H9 (cell line): ENCODE measurements at regions not wholly inside any gene's neighbourhood (a gene's known extent, or its start where the extent isn't known, plus 50 kb on each side); places are given as distances from the start of the nearest gene placed in this dataset.

Experiments used
- DNase-seq: peaks from one replicate; pipeline ENCODE4 v3.0.0-alpha.2; 2017
- H2AFZ ChIP-seq: one replicate; pipeline ENCODE4 v1.6.1; 2013; ENCODE audit warnings: mild to moderate bottlenecking, low read length, control low read depth, moderate library complexity
- H2AK5ac ChIP-seq: 2 replicates; pipeline ENCODE4 v1.6.1; 2013; ENCODE audit warnings: low read length, control low read depth, mixed read lengths; ENCODE audit not compliant: insufficient read length
- H2BK120ac ChIP-seq: one replicate; pipeline ENCODE4 v1.6.1; 2013; ENCODE audit warnings: low read depth, mild to moderate bottlenecking, low read length, control low read depth, inconsistent platforms; ENCODE audit not compliant: poor library complexity, severe bottlenecking
- H2BK12ac ChIP-seq: 2 replicates; pipeline ENCODE4 v1.6.1; 2013; ENCODE audit warnings: low read length, control low read depth, mixed read lengths, low read depth; ENCODE audit not compliant: insufficient read length
- H2BK15ac ChIP-seq: 2 replicates; pipeline ENCODE4 v1.6.1; 2013; ENCODE audit warnings: low read depth, low read length, control low read depth
- H2BK20ac ChIP-seq: one replicate; pipeline ENCODE4 v1.6.1; 2013; ENCODE audit warnings: low read depth, mild to moderate bottlenecking, low read length, control low read depth, inconsistent platforms; ENCODE audit not compliant: poor library complexity, severe bottlenecking
- H2BK5ac ChIP-seq: 2 replicates; pipeline ENCODE4 v1.6.1; 2013; ENCODE audit warnings: low read length, control low read depth, mixed read lengths; ENCODE audit not compliant: insufficient read length
- H3K14ac ChIP-seq: 2 replicates; pipeline ENCODE4 v1.6.1; 2013; ENCODE audit warnings: low read length, control low read depth; ENCODE audit not compliant: insufficient read depth
- H3K18ac ChIP-seq: 2 replicates; pipeline ENCODE4 v1.6.1; 2013; ENCODE audit warnings: low read depth, mild to moderate bottlenecking, mixed read lengths, low read length, control low read depth; ENCODE audit not compliant: insufficient read length
- H3K23ac ChIP-seq: 2 replicates; pipeline ENCODE4 v1.6.1; 2013; ENCODE audit warnings: low read length, control low read depth, mixed read lengths, low read depth; ENCODE audit not compliant: insufficient read length
- H3K23me2 ChIP-seq: 2 replicates; pipeline ENCODE4 v1.6.1; 2013; ENCODE audit warnings: low read depth, mild to moderate bottlenecking, mixed read lengths, low read length, control low read depth; ENCODE audit not compliant: insufficient read length, poor library complexity, severe bottlenecking
- H3K27ac ChIP-seq: 2 replicates; pipeline ENCODE4 v1.5.1; 2013; ENCODE audit warnings: low read length, control low read depth, mixed read lengths, low read depth; ENCODE audit not compliant: insufficient read length
- H3K27me3 ChIP-seq: 2 replicates; pipeline ENCODE4 v1.6.1; 2013; ENCODE audit warnings: low read length, control low read depth, inconsistent platforms; ENCODE audit not compliant: insufficient read depth
- H3K4ac ChIP-seq: 2 replicates; pipeline ENCODE4 v1.6.1; 2013; ENCODE audit warnings: low read depth, mild to moderate bottlenecking, control low read depth, inconsistent platforms, low read length, moderate library complexity
- H3K4me1 ChIP-seq: 2 replicates; pipeline ENCODE4 v1.6.1; 2013; ENCODE audit warnings: low read length, control low read depth, inconsistent platforms; ENCODE audit not compliant: insufficient read depth
- H3K4me2 ChIP-seq: 2 replicates; pipeline ENCODE4 v1.6.1; 2013; ENCODE audit warnings: low read length, control low read depth, mixed read lengths; ENCODE audit not compliant: insufficient read length, insufficient read depth
- H3K56ac ChIP-seq: 2 replicates; pipeline ENCODE4 v1.6.1; 2013; ENCODE audit warnings: low read depth, mild to moderate bottlenecking, mixed read lengths, low read length, control low read depth; ENCODE audit not compliant: insufficient read length
- H3K79me1 ChIP-seq: 2 replicates; pipeline ENCODE4 v1.6.1; 2013; ENCODE audit warnings: low read depth, mild to moderate bottlenecking, moderate library complexity, low read length, control low read depth, inconsistent platforms; ENCODE audit not compliant: insufficient read depth, poor library complexity, severe bottlenecking
- H3K79me2 ChIP-seq: 2 replicates; pipeline ENCODE4 v1.6.1; 2013; ENCODE audit warnings: low read length, control low read depth, inconsistent platforms; ENCODE audit not compliant: insufficient read depth
- H3K9ac ChIP-seq: 2 replicates; pipeline ENCODE4 v1.6.1; 2013; ENCODE audit warnings: low read length, control low read depth, mixed read lengths; ENCODE audit not compliant: insufficient read length; ENCODE audit errors: extremely low read depth
- H3K9me3 ChIP-seq: one replicate; pipeline ENCODE4 v1.6.1; 2013; ENCODE audit warnings: low read depth, low read length, inconsistent platforms; ENCODE audit not compliant: control insufficient read depth
- H3T11ph ChIP-seq: one replicate; pipeline ENCODE4 v1.6.1; 2013; ENCODE audit warnings: mild to moderate bottlenecking, low read length, control low read depth, inconsistent platforms
- H4K20me1 ChIP-seq: one replicate; pipeline ENCODE4 v1.6.1; 2013; ENCODE audit not compliant: control insufficient read depth, insufficient read length, insufficient read depth
- H4K5ac ChIP-seq: 2 replicates; pipeline ENCODE4 v1.6.1; 2013; ENCODE audit warnings: low read depth, mild to moderate bottlenecking, mixed read lengths, low read length, control low read depth; ENCODE audit not compliant: insufficient read length
- H4K8ac ChIP-seq: replicated peaks from 2 replicates; pipeline ENCODE4 v1.6.1; 2013; ENCODE audit warnings: low read length, control low read depth, mixed read lengths, low read depth; ENCODE audit not compliant: insufficient read length
- H4K91ac ChIP-seq: 2 replicates; pipeline ENCODE4 v1.6.1; 2013; ENCODE audit warnings: low read depth, mild to moderate bottlenecking, moderate library complexity, mixed read lengths, low read length, control low read depth; ENCODE audit not compliant: insufficient read length
- H3K27ac Mint-ChIP-seq, 3 experiments: 2 replicates in 2 of 3; 3 replicates in 1 of 3; pipeline ENCODE4 v1.8.0; 2020 to 2021; ENCODE audit warnings: mixed read lengths in 3 of 3, mild to moderate bottlenecking in 1 of 3, moderate library complexity in 1 of 3
- H3K27me3 Mint-ChIP-seq: 2 replicates; pipeline ENCODE4 v1.8.0; 2021; ENCODE audit warnings: low read depth, mild to moderate bottlenecking, moderate library complexity, mixed read lengths
- H3K36me3 Mint-ChIP-seq, 3 experiments: 2 replicates in 2 of 3; 3 replicates in 1 of 3; pipeline ENCODE4 v1.8.0; 2020 to 2021; ENCODE audit warnings: low read depth in 3 of 3, mixed read lengths in 3 of 3; ENCODE audit not compliant: insufficient read depth in 1 of 3
- H3K4me1 Mint-ChIP-seq, 2 experiments: 2 replicates each; pipeline ENCODE4 v1.8.0; 2020; ENCODE audit warnings: mixed read lengths in 2 of 2
- H3K4me3 Mint-ChIP-seq, 2 experiments: 2 replicates in 1 of 2; 3 replicates in 1 of 2; pipeline ENCODE4 v1.8.0; 2020 to 2021; ENCODE audit warnings: mild to moderate bottlenecking in 2 of 2, mixed read lengths in 2 of 2, moderate library complexity in 1 of 2
- H3K9me3 Mint-ChIP-seq, 2 experiments: 2 replicates in 1 of 2; 3 replicates in 1 of 2; pipeline ENCODE4 v1.8.0; 2020; ENCODE audit warnings: mild to moderate bottlenecking in 2 of 2, mixed read lengths in 2 of 2, moderate library complexity in 1 of 2
- WGBS: extraction: QIAGEN DNeasy Blood & Tissue Kit; methylation state at CpG from one replicate; pipeline ENCODE4 v1.1.7; 2013; ENCODE audit warnings: missing lambda C conversion rate, low lambda C conversion rate, mixed read lengths; ENCODE audit not compliant: insufficient read length; ENCODE audit errors: extremely low coverage; 5-methylcytosine and 5-hydroxymethylcytosine counted together
- TF ChIP-seq, protein P1 (sequence below): fragments of 200-600 bp; sonication (generic); conservative IDR thresholded peaks from 3 replicates; pipeline ENCODE4 v1.8.0; 2021; ENCODE audit warnings: antibody characterized with exemption, mild to moderate bottlenecking

DNA sequence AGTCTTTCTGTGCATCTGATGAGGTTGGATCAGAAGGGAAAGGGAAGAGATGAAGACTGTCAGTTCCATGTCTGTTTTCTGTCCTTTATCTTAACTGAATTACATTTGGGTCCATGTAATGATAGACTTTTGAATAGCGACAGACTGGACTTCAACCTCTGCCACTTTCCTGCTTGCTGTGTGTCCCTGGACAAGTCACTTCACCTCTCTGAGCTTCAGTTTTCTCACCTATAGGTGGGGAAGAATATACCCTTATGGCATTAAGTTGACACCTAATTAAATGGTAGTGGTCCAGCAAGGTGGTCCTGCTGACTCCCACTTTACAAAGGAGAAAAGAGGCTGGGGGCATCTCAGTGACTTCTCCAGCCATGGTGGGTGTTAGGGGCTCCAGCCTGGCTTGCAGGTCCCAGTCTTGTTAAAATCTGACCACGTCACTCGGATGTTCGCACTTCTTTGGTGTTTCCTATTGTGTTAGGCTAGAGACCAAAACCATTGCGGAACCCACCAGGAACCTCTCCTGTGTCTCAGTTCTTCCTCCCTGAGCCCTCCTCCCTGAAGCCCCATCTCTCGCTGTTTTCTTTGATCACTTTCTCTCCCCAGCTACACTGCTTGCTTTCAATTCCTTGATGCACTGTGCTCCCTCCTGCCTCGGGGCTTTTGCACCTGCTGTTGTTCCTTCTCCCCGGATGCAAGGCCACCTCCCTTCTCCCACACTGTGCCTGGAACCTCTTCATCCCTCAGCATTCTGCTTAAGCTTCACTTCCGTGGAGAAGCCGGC, 256.5 kb downstream of the NSG2 start:
- H3K27ac Mint-ChIP-seq = no peak overlapping the region
- no peak overlapping the region for H3K4ac ChIP-seq
- H4K91ac ChIP-seq = no peak overlapping the region
- no peak overlapping the region for H3K18ac ChIP-seq
- H3K27me3 ChIP-seq = no peaks in the 10 kb centered on the region
- H3K4me2 ChIP-seq = no peak overlapping the region
- WGBS = no CpG with 5 or more reads among the region's 10 CpGs
- H2AFZ ChIP-seq = no peak overlapping the region
- H3K4me3 Mint-ChIP-seq = no peak overlapping the region
- no peaks in the 10 kb centered on the region for H3K9me3 ChIP-seq
- H3K36me3 Mint-ChIP-seq = no peaks in the 10 kb centered on the region
- H2BK15ac ChIP-seq = no peak overlapping the region
- peaks cover 26 to 35% of the 10 kb centered on the region in 2 experiments for H3K4me1 Mint-ChIP-seq
- H4K5ac ChIP-seq = no peak overlapping the region
- H3K27me3 Mint-ChIP-seq = peaks cover 22% of the 10 kb centered on the region
- peaks cover 3 to 5% of the 10 kb centered on the region in 2 experiments; a peak in 4 of 5 replicates for H3K9me3 Mint-ChIP-seq
- no peak overlapping the region for H2BK12ac ChIP-seq
- no peak overlapping the region for H2AK5ac ChIP-seq
- H3K79me1 ChIP-seq = no peaks in the 10 kb centered on the region
- no peak overlapping the region for H2BK120ac ChIP-seq
- no peak overlapping the region for H3K9ac ChIP-seq
- H3K4me1 ChIP-seq = no peaks in the 10 kb centered on the region; the same call in 1 of the 2 replicates
- no peak overlapping the region for H3K23ac ChIP-seq
- no peaks in the 10 kb centered on the region for H3K79me2 ChIP-seq
- no peak overlapping the region for H3T11ph ChIP-seq
- no peak overlapping the region for H3K14ac ChIP-seq
- no peaks in the 10 kb centered on the region for H3K23me2 ChIP-seq
- no peaks in the 10 kb centered on the region for H4K20me1 ChIP-seq
- no peak overlapping the region for H2BK5ac ChIP-seq
- H3K27ac ChIP-seq = no peak overlapping the region
- H4K8ac ChIP-seq = no peak overlapping the region
- DNase-seq = peak; percentile 15
- H3K56ac ChIP-seq = no peak overlapping the region
- H2BK20ac ChIP-seq = no peak overlapping the region
- TF ChIP-seq, protein P1, sequence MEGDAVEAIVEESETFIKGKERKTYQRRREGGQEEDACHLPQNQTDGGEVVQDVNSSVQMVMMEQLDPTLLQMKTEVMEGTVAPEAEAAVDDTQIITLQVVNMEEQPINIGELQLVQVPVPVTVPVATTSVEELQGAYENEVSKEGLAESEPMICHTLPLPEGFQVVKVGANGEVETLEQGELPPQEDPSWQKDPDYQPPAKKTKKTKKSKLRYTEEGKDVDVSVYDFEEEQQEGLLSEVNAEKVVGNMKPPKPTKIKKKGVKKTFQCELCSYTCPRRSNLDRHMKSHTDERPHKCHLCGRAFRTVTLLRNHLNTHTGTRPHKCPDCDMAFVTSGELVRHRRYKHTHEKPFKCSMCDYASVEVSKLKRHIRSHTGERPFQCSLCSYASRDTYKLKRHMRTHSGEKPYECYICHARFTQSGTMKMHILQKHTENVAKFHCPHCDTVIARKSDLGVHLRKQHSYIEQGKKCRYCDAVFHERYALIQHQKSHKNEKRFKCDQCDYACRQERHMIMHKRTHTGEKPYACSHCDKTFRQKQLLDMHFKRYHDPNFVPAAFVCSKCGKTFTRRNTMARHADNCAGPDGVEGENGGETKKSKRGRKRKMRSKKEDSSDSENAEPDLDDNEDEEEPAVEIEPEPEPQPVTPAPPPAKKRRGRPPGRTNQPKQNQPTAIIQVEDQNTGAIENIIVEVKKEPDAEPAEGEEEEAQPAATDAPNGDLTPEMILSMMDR = no peak
